Epithelial cell of esophagus (primary cell): ENCODE measurements at regions not wholly inside any gene's neighbourhood (a gene's known extent, or its start where the extent isn't known, plus 50 kb on each side); places are given as distances from the start of the nearest gene placed in this dataset.

ENCODE experiments used
- DNase-seq: peaks from one replicate; pipeline ENCODE4 v3.0.0; 2010; ENCODE audit warnings: low read depth
- H3K4me3 ChIP-seq: 2 replicates; pipeline ENCODE4 v1.5.1; 2011; ENCODE audit warnings: mild to moderate bottlenecking, low read length, control low read depth
- CTCF ChIP-seq: IDR thresholded peaks from 2 replicates; pipeline ENCODE4 v1.5.1; 2011; ENCODE audit warnings: low read depth, mild to moderate bottlenecking, low read length, control low read depth, inconsistent platforms; ENCODE audit not compliant: insufficient read depth; ENCODE audit errors: missing control alignments

- no peak for DNase-seq
- H3K4me3 ChIP-seq = no peak overlapping the region
- no peak for TF ChIP-seq CTCF
Measured at GRCh38 chr18:66440433-66440832, 163.5 kb downstream of the CDH19 start.

- DNase-seq = no peak
- no peak for TF ChIP-seq CTCF
- no peak overlapping the region for H3K4me3 ChIP-seq
Measured at GRCh38 chr18:66439670-66440069, 164.2 kb downstream of the CDH19 start.

- DNase-seq = no peak
- H3K4me3 ChIP-seq = no peak overlapping the region
- no peak for TF ChIP-seq CTCF
Measured at GRCh38 chr18:66438711-66439536, 165.0 kb downstream of the CDH19 start.

GRCh38 chr18:66432636-66433035 is 171.3 kb downstream of the CDH19 start:
- no peak overlapping the region for H3K4me3 ChIP-seq
- no peak for DNase-seq
- no peak for TF ChIP-seq CTCF

- no peak for DNase-seq
- H3K4me3 ChIP-seq = no peak overlapping the region
- no peak for TF ChIP-seq CTCF
Measured at GRCh38 chr18:66428795-66429194, 175.1 kb downstream of the CDH19 start.

GRCh38 chr18:66419400-66419799 is 184.5 kb downstream of the CDH19 start:
- no peak for DNase-seq
- no peak overlapping the region for H3K4me3 ChIP-seq
- no peak for TF ChIP-seq CTCF

GRCh38 chr18:66410692-66411091 is 193.2 kb downstream of the CDH19 start:
- no peak overlapping the region for H3K4me3 ChIP-seq
- peak; percentile 1 for DNase-seq
- TF ChIP-seq CTCF = no peak
